NCI-H1694 (cell line): ENCODE measurements at regions not wholly inside any gene's neighbourhood (a gene's known extent, or its start where the extent isn't known, plus 50 kb on each side); places are given as distances from the start of the nearest gene placed in this dataset.
A peak's percentile ranks its signal among the peaks of the same experiment; 100 is the strongest.
"Not testable (repeated sequence)": the region's sequence is repeated elsewhere in the genome, so short reads cannot be mapped to it uniquely, and the experiment has no call there.

Source experiments
- DNase-seq: peaks from one replicate; lab custom pipeline; 2025; lab: John Stamatoyannopoulos, UW

DNA sequence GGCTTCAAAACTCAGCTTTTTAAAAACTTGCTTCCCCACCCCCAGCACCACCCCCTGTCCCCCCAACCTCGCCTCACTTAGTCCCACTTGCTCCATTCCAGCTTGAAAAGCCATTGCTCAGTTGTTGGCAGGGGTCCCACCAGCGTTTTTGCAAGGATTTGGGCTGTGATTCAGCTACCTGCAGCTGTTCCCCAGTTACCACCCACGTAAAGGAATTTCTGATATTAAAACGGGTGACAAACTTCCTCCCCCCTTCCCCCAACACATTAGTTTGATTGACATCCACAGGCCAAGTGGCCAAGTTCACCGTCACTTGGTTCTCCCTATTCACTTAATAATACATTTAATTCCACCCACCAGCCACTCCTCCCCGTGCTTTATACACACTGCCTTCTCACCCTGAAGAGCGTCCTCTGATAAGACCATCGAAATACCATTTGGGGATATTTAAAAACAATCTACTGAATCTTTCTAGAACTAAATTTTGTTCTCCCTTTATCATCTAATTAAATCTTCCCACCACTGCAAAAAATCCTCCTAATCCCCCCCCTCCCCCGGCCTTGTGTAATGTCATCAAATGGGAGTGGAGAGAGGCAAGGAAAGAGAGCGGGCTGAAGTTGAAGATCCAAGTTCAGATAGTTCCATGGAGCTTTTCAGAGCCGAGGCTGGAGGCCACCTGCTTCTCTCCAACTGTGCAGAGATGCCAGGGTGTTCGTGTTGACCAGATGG, 55.1 kb downstream of the SOX9 start:
- DNase-seq: peak; percentile 16

DNA sequence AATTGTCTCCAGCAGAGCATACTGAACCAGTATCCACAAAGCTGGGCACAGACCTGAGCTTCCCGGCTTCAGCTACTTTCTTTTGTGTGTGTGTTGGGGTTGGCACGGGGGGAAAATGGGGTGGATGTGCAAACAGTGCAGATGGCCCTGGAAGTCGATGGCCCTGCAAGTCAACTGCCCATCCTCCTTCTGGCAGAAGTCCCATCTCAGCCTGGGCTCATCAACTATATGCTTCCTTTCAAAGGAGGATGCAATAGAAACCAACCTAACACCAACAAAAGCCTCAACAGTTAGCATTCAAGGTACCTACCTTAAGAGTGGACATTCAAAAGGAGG, 55.7 kb downstream of the SOX9 start:
- no peak for DNase-seq

DNA sequence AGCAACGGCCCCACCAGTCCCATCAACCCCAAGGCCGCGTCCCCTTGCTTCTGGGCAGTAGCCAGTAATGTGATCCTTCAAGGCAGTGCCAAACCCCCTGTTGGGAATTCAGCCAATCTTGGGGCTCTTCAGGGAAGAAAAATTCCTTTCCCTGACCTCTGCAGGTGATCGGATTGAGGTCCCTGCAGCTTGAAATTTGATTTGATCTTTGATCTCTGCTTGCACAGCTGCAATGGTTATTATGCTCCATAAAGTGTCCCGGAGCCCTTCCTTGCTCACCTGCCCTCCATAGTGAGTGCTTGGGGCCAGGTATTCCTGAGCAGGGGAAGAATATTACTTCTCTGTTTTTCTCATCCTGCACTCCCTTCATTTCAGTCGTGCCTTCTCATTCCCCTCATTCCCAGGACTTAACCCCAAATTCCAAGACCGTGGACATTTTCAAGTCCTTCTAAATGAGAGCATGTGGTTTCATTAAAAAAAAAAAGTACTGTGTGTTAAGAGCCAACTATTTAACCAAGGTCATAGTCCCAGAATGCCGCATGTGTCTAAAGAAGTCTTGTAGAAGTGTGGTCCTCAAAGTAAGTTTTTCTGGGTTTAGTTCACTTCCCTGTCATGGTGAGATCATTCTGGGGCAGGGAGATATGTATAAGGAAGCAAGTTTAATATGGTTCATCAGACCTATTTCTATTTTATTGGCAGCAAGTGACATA, 56.3 kb downstream of the SOX9 start:
- no peak for DNase-seq

DNA sequence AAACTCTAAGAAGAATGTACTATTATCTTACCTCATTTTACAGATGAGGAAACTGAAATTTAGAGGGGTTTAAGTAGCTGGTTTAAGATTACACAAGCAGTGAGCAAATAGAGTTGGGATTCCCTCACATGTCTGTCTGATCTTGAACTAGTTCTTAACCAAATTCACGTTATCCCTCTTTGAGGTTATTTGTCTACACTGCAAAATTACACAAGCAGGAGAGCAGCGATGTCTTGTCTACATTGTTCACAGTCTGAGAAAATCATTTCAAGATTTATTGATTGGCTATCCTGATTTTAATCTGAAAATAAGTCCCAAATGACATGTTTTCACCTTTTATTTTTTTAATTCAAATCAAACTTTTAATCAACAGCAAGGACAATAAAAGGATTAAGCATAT, 56.9 kb downstream of the SOX9 start:
- DNase-seq: no peak

DNA sequence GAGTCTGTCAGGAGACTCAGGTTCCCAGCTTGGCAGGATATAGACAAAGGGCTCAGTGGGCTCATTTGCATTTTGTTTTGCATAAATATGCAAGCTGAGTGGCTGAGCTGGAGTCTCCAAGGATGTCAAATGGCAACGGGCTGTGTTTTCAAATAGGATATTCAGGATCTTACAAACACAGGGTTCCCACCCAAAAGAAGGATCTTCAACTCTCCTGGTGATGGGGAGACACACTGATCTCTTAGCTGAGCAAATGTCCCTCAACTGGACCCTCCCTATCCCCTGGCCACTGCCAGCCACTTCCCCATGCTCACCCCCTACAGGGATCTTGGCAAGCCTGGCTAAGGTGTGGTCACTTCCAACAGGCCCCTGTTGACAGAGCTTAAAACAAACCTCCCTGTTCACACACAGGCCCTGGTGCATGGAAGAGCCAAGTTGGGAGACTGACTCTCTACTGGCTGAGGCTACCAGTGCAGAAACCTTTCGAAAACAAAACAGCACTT, 61.6 kb downstream of the SOX9 start:
- no peak for DNase-seq

DNA sequence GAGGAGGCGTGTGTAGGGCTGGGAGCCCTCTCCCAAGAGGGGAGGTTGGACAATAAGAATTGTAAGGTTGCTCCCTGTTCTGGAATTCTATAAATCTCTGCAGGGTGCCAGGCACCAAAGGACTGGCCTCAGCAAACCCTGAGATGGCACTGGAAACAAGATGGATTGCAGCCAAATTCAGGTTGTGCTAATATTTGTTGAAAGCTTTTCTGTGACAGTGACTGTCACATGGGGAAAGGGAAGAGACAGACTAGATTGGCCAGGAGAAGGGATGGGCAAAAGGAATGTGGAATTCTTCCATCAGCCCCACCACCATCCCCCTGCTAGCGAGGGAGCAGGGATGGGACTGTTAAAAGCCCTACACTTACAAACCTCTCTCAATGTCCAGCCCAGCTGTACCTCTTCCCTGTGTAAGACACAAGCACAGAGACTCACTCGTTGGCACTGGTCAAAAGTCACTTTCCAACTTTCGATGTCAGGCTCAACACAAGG, 62.4 kb downstream of the SOX9 start:
- DNase-seq: no peak

DNA sequence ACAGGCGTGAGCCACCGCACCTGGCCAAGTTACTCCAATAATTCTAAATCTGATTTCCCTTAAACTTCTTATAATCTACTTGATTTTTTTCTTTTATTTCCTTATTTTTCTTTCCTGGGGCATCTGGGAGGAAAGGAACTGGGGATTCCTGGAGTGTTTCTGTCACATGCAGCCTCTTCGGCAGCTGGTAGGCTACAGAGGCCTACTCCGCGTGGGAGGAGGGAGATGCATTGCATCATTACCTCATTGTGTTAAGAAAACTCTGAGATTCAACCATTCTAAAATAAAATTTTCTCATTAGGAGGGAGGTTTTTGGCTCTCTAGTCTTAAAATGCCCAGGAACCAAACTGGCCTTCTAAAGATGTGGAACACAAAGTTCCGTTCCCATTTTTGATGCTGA, 64.0 kb downstream of the SOX9 start:
- no peak for DNase-seq

DNA sequence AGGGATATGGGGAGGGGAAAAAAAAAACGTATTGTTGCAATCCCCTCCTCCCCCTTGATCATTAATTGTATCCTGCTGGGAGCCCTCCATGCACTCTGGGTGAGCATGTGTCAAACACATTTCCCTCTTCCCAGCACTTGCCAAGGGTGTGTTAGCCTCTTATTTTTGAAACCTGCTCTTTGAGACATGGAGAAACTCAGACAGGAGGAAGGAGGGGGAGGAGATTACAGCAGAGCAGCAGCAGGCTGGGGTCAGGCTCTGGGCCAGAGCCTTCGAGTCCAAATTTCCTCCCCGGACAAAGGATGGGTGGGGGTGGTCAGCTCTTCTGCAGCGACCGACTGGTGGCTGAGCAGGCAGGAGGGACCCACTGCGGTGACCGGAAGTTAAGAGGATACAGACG, 64.7 kb downstream of the SOX9 start:
- DNase-seq: no peak

DNA sequence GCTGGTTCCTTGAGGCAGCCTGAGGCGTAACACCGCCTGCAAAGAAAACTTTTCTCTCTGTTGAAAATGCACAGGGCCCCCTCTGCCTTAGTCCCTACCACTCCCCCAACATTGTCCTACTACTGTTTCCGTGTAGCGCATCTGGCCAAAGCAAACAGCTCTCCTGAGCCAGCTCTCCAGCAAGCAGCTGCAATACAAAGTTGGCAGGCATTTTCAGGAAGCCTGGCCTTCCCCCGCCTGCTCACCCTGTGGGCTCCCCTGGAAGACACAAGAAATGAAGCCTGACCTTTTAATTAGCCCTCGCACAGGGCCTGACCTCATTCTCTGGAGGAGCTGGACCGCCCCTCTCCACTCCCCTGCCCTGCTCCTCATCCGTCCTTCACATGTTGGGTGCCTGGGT, 66.7 kb downstream of the SOX9 start:
- DNase-seq: no peak

DNA sequence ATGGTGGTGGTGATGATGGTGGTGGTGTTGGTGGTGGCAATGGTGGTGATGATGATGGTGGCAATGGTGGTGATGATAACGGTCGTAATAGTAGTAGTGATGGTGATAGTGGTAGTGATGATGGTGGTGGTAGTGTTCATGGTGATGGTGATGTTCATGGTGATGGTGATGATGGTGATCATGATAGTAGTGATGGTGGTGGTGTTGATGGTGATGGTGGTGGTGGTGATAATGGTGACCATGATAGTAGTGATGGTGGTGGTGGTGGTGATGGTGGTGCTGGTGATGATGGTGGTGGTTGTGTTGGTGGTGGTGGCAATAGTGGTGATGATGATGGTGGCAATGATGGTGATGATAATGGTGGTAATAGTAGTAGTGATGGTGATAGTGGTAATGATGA, 68.0 kb downstream of the SOX9 start:
- DNase-seq: no peak

DNA sequence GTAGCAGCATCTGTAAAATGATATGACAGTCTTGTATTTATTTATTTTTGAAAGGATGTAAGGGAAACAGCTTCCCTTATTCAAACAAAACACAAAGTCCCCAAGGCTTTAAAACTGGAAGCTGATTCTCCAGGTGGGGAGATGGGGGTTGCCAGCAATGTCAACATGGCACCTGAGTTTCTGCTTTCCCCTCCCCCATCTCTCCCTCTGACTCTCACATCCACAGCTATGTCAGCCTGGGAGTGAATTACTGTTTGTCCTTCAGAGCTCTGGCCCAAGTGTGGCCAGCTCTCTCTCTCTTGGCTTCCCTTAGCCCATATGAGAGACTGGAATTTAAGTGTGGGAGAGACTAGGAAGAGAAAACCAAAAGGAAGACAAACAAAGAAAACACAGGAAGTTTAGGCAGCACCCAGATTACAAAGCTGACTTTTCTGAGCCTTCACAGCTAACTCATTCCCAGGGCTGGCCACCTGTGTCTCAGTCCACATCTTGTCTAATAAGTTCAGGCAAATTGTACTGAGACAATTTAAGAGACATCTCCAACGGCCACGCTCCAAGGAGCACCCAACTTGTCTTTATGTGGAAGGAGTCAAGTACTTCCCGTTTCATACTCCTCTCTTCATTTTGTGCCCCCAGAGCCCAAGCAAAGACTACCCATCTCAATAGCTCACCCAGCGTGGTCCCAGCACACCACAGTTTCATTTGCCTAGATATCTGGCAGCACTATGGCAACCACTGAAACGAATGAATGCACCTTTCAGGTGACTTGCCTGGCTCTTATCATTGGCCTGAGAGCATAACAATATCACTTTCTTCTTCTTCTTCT, 69.2 kb downstream of the SOX9 start:
- no peak for DNase-seq

DNA sequence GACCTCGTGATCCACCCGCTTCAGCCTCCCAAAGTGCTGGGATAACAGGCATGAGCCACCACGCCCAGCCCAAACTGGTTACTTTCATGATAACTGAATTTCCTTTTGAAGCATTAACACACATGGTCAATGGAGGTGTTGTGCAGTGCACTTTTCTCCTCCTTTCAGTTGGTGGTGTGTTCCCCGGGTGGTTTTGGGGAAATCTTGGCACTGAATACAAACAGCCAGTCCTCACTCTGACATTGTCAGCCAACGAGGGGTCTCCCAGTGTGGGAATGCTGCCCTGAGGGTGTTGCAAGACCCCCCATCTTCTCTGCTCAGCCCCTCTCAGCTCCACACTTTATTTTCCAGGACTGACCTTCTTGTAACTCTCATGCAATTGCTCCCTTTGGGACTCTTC, 70.5 kb downstream of the SOX9 start:
- DNase-seq: no peak

DNA sequence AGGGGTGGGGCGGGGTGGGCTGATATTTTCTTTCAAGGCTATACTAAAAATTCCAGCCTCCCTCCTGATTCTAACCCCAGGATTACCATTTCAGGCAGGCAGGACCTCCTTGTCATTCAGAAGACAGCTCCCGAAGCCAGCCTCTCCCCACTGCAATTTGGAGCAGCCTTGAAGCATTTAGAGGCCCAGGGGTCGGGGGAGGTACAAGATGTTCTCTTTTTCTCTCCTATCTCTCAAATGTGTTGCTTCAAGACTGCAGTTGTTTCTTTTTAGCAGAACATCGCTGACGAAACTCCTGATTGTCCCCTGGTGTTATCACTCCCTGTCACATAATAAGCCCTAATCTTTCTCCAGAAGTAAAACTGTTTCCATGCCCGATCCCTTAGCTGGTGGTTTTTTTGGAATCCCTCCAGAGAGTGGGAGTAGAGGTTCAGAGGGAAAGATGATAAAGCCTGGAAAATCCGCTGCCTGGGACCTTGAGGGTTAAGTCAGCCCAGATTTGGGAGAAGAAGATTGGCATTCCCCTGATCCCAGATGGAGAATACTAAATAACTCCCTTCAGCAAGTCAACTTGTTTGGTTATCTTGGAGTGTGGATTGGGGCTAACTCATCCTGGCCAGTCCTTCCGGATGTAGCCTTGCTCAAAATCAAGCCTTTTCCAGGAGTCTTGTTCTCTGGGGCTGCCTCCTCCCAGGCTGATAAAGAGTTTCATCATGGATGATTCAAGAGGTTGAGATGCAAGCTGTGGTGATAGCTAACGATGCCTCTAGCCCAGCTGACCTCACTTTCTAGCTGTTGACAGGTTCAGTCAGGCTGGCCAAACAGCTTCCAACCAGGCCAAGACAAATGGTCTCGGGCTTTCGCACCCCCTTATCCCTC, 71.3 kb downstream of the SOX9 start:
- no peak for DNase-seq

DNA sequence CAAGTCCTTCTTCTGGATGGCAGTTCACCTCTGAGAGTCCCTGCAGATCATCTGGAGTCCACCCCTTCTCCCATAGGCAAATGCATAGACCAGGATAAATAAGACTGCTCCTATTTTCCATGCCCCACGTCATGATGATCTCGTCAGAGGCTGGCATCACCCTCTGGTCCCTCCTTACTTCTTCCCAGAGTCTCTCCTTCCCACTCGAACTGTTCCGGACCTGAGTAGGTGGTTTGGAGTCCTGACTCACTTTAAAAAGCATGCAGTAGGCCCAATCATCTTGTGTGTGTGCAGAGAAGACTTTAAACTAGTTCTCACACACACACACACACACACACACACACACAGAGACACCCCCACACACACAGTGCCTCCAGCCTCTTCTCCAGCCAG, 72.0 kb downstream of the SOX9 start:
- DNase-seq: no peak

DNA sequence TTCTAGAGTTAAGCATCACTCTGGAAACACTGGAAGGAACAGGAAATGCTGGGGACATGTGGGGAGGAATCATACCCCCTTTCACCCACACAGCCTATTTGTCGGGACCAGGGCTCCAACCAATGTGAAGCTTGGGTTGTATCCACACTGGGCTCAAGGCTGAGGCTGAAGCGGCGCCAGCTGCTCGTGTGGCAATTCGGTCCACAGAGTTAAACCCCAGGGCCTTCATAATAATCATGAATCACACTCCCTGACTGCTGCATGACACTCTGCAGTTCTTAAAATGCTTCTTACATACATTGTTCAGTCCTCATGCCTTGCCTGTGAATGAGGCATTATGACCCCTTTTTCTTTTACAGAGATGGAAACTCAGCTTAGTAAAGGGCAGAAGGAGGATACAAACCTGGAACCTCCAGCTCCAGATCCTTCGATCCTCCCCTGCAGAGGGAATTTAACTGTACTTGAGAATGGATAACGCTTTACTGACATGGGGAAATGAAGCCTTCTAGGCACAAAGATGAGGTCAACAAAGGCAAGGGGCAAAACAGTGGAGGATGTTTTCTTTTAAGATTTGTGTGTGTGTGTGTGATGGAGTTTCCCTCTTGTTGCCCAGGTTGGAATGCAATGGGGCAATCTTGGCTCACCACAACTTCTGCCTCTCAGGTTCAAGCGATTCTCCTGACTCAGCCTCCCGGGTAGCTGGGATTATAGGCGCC, 72.7 kb downstream of the SOX9 start:
- DNase-seq: no peak

DNA sequence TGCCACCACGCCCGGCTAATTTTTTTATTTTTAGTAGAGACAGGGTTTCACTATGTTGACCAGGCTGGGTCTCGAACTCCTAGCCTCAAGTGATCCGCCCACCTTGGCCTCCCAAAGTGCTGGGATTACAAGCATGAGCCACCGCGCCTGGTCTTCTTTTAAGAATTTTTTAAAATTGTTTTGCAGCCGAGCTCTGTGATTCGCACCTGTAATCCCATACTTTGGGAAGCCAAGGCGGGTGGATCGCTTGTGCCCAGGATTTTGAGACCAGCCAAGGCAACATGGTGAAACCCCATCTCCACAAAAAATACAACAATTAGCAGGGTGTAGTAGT, 73.3 kb downstream of the SOX9 start:
- DNase-seq: not testable (repeated sequence)

DNA sequence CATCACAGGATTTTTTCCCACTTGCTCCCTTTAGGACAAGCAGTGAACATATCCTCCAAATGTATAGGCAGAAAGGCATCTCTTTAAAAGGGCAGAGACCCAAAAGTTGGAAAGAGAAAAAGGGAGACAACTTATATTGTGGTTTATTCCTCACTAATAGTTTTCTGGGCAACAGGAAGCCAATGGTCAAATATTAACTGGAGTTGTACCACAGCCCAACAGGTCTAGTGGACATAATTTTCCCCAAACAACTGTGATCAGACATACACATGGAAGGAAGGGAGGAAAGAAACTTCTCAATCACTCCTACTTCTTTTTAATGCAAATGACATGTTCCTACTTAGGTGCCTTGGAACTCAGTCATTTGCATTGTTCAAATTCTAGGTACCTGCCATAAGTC, 78.4 kb downstream of the SOX9 start:
- DNase-seq: no peak

DNA sequence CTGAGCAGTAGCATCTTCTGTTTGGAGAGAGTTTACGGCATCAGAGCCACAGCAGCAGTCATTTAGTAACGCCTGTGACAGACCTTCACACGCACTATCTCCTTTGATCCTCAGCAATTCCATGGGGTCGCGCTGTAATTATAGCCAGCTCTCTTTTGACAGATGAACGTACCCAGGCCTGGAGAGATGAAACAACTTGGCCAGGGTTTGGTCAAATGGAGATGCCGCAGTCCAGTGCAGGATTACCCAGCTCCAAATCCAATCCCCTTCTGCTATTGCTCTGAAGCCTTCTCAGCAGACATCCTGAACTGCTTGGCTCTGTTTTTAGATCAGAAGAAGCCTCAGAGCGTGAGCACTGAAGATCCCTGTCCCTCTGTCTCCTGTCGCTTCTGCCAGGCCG, 83.9 kb downstream of the SOX9 start:
- no peak for DNase-seq

DNA sequence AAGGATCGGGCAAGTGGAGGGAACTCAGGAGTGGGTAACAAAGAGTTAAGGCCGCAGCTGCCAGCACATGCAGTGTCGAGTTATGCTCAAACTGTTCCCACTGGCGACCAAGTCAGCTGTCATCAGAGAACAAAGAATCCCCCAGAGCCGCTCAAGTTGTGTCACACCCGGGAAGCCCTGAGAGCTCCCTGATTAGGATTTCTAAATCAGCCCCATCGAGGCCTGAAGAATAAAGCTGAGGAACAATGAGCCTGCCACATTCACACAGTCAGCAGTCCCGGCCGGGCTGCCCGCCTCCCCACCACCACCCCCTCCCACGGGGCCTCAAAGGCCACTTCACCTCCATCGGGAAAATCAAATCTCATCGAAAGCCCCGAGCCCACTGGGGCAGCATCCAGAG, 84.5 kb downstream of the SOX9 start:
- DNase-seq: no peak

DNA sequence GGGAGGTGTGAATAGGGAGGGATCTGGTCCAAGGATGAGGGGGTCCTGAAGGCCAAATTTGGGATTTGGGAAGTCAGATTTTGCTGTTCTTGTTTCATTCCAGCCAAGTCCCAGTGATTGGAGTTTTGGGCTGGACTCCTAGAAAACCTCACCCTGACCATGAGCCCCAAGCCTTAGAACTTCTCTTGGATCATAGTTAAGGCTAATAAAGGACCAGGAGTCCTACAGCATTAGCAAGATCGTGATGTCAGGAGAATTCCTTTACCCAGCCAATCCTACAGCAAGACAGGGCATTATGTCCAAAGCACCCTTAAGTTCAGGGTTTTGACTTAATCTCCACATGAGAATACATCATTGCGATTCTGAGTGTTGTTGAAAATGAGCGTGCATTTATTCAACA, 85.0 kb downstream of the SOX9 start:
- DNase-seq: no peak

DNA sequence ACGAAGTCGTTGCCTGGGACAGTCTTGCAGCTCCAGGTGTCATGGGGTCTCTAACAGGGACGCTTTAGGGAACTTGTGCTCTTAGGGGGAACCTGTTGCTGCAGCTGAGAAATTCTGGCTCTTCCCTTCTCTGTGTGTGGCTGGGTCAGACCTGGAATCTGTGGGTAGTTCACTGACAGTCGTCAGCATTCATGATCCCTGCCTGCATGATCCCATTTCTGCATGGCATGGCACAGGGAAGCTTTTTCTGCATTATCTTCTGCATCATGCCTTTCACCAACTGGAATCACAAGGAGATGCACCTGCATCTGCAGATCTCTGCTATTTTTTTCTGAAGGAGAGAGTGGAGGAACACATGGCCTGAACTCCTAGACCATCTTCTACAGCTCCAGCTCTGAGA, 85.6 kb downstream of the SOX9 start:
- no peak for DNase-seq
